IMR-90 (cell line): ENCODE measurements at regions not wholly inside any gene's neighbourhood (a gene's known extent, or its start where the extent isn't known, plus 50 kb on each side); places are given as distances from the start of the nearest gene placed in this dataset.

Experiments used
- ATAC-seq: fragments of 200-7000 bp; cut with Tn5 transposase; 2 replicates; pipeline ENCODE4 v1.9.1; 2020; ENCODE audit warnings: low read depth, mild to moderate bottlenecking, moderate library complexity
- BruUV-seq: library from RNA; stranded (reverse); fragments of 400-500 nt; replicated peaks from 2 replicates; lab custom pipeline; 2021; lab: Mats Ljungman, UMichigan
- CTCF ChIA-PET: fragments of 300-600 bp; formaldehyde crosslinking; extraction: SDS; loops from one replicate; lab custom pipeline; 2021; ENCODE audit warnings: antibody characterized with exemption; lab: Yijun Ruan, JAX
- POLR2A ChIA-PET: fragments of 300-600 bp; sonication (Branson Sonifier 250); formaldehyde crosslinking; loops from one replicate; lab custom pipeline; 2022; ENCODE audit warnings: antibody characterized with exemption; ENCODE audit not compliant: unreplicated experiment; lab: Charles Lee
- DNase-seq: peaks from one replicate; pipeline ENCODE4 v3.0.0; 2013
- H2AFZ ChIP-seq: replicated peaks from 2 replicates; pipeline ENCODE3; 2013; ENCODE audit warnings: low read length, mild to moderate bottlenecking; ENCODE audit not compliant: poor library complexity
- H2AK5ac ChIP-seq: 2 replicates; pipeline ENCODE4 v1.6.1; 2013; ENCODE audit warnings: low read depth, low read length, inconsistent platforms
- H2AK9ac ChIP-seq: replicated peaks from 2 replicates; pipeline ENCODE3; 2013; ENCODE audit warnings: mild to moderate bottlenecking, low read depth, low read length, moderate library complexity; ENCODE audit not compliant: poor library complexity
- H2BK120ac ChIP-seq: 2 replicates; pipeline ENCODE4 v1.6.1; 2013; ENCODE audit warnings: low read depth, low read length, inconsistent platforms
- H2BK15ac ChIP-seq: 3 replicates; pipeline ENCODE4 v1.6.1; 2013; ENCODE audit warnings: low read depth, low read length, inconsistent platforms
- H2BK20ac ChIP-seq: 2 replicates; pipeline ENCODE4 v1.6.1; 2013; ENCODE audit warnings: low read depth, mild to moderate bottlenecking, inconsistent platforms, low read length, moderate library complexity
- H2BK5ac ChIP-seq: 2 replicates; pipeline ENCODE4 v1.6.1; 2013; ENCODE audit warnings: mild to moderate bottlenecking, low read depth, low read length, inconsistent platforms; ENCODE audit not compliant: poor library complexity, severe bottlenecking
- H3K14ac ChIP-seq: replicated peaks from 2 replicates; pipeline ENCODE4 v1.6.1; 2013; ENCODE audit warnings: low read depth, low read length, inconsistent platforms
- H3K18ac ChIP-seq: 2 replicates; pipeline ENCODE4 v1.6.1; 2013; ENCODE audit warnings: low read depth, low read length, control low read depth
- H3K23ac ChIP-seq: 2 replicates; pipeline ENCODE4 v1.6.1; 2013; ENCODE audit warnings: low read depth, low read length, inconsistent platforms
- H3K27ac ChIP-seq: 2 replicates; pipeline ENCODE4 v1.5.1; 2013; ENCODE audit warnings: mild to moderate bottlenecking, control low read depth, low read length; ENCODE audit not compliant: insufficient read depth
- H3K27me3 ChIP-seq: 2 replicates; pipeline ENCODE4 v1.6.1; 2013; ENCODE audit warnings: low read length; ENCODE audit not compliant: control insufficient read depth, insufficient read depth
- H3K36me3 ChIP-seq: 2 replicates; pipeline ENCODE4 v1.6.1; 2013; ENCODE audit warnings: low read length, mixed read lengths; ENCODE audit not compliant: control insufficient read depth, insufficient read depth
- H3K4ac ChIP-seq: 2 replicates; pipeline ENCODE4 v1.6.1; 2013; ENCODE audit warnings: low read depth, low read length, inconsistent platforms
- H3K4me1 ChIP-seq: 2 replicates; pipeline ENCODE4 v1.6.1; 2013; ENCODE audit warnings: low read length, mixed read lengths; ENCODE audit not compliant: control insufficient read depth, insufficient read depth
- H3K4me2 ChIP-seq: 2 replicates; pipeline ENCODE4 v1.6.1; 2013; ENCODE audit warnings: low read depth, mild to moderate bottlenecking, control low read depth, low read length, moderate library complexity
- H3K4me3 ChIP-seq: 2 replicates; pipeline ENCODE4 v1.5.1; 2013; ENCODE audit warnings: low read depth, mild to moderate bottlenecking, control low read depth, low read length, moderate library complexity; ENCODE audit not compliant: insufficient read depth
- H3K56ac ChIP-seq: 2 replicates; pipeline ENCODE4 v1.6.1; 2013; ENCODE audit warnings: low read length, inconsistent platforms; ENCODE audit not compliant: insufficient read depth; ENCODE audit errors: extremely low read depth
- H3K79me1 ChIP-seq, 2 experiments: 2 replicates each; pipeline ENCODE4 v1.6.1; 2013; ENCODE audit warnings: low read length in 2 of 2, inconsistent platforms in 1 of 2, low read depth in 1 of 2
- H3K9ac ChIP-seq: 2 replicates; pipeline ENCODE4 v1.6.1; 2013; ENCODE audit warnings: low read depth, low read length, control low read depth
- H3K9me1 ChIP-seq: 2 replicates; pipeline ENCODE4 v1.6.1; 2013; ENCODE audit warnings: low read length, inconsistent platforms; ENCODE audit not compliant: insufficient read depth
- H3K9me3 ChIP-seq: 2 replicates; pipeline ENCODE4 v1.6.1; 2013; ENCODE audit warnings: low read length; ENCODE audit not compliant: control insufficient read depth, insufficient read depth
- H4K20me1 ChIP-seq: 2 replicates; pipeline ENCODE4 v1.6.1; 2013; ENCODE audit warnings: low read length, inconsistent platforms; ENCODE audit not compliant: insufficient read depth
- H4K5ac ChIP-seq: 2 replicates; pipeline ENCODE4 v1.6.1; 2013; ENCODE audit warnings: mild to moderate bottlenecking, low read depth, low read length, control low read depth
- H4K8ac ChIP-seq, 2 experiments: 2 replicates each; pipeline ENCODE4 v1.6.1; 2013; ENCODE audit warnings: low read depth in 2 of 2, low read length in 2 of 2, control low read depth in 1 of 2, inconsistent platforms in 1 of 2
- H4K91ac ChIP-seq: 2 replicates; pipeline ENCODE4 v1.6.1; 2013; ENCODE audit warnings: low read depth, low read length, inconsistent platforms; ENCODE audit not compliant: insufficient read depth
- CEBPB ChIP-seq: IDR thresholded peaks from 2 replicates; pipeline ENCODE4 v1.6.1; 2012; ENCODE audit warnings: low read depth, low read length, improper control_type of control experiment
- CHD1 ChIP-seq: IDR thresholded peaks from 2 replicates; pipeline ENCODE4 v1.6.1; 2012; ENCODE audit warnings: low read depth, low read length, improper control_type of control experiment
- MAFK ChIP-seq: IDR thresholded peaks from 2 replicates; pipeline ENCODE4 v1.6.1; 2012; ENCODE audit warnings: low read depth, low read length, improper control_type of control experiment
- MAZ ChIP-seq: IDR thresholded peaks from 2 replicates; pipeline ENCODE4 v1.6.1; 2012; ENCODE audit warnings: low read depth, mild to moderate bottlenecking, low read length, improper control_type of control experiment, moderate library complexity, borderline replicate concordance
- SMC3 ChIP-seq: fragments of 150-350 bp; IDR thresholded peaks from 2 replicates; pipeline ENCODE4 v1.6.1; 2016; ENCODE audit warnings: low read depth, mild to moderate bottlenecking, antibody characterized with exemption, low read length, moderate library complexity
- USF2 ChIP-seq: fragments of 150-350 bp; IDR thresholded peaks from 2 replicates; pipeline ENCODE4 v1.6.1; 2017; ENCODE audit warnings: mild to moderate bottlenecking, antibody characterized with exemption, low read length, low read depth
- WGBS, 2 experiments: methylation state at CpG; one replicate each; pipeline versions ENCODE4 v1.1.5 to v1.1.7; 2013; ENCODE audit warnings: missing lambda C conversion rate in 2 of 2; ENCODE audit not compliant: insufficient read length in 1 of 2; ENCODE audit errors: extremely low coverage in 2 of 2; 5-methylcytosine and 5-hydroxymethylcytosine counted together
- dilution Hi-C: fragments of 300-500 bp; cut with HindIII; formaldehyde crosslinking; loops from one replicate; pipeline ENCODE4 v1.14.3; 2018; ENCODE audit warnings: low sequenced_read_pairs; ENCODE audit not compliant: unreplicated experiment
- in situ Hi-C: fragments of 300-500 bp; cut with MboI; formaldehyde crosslinking; loops from 3 replicates; pipeline ENCODE4 v1.14.3; 2019; ENCODE audit warnings: low sequenced_read_pairs, inconsistent platforms, mixed read lengths
- intact Hi-C: fragments of 100-400 bp; cut with micrococcal nuclease; formaldehyde crosslinking; loops from 2 replicates; pipeline ENCODE4 v1.10.0; 2022
- TF ChIP-seq, protein P1 (sequence below): fragments of 150-350 bp; IDR thresholded peaks from 2 replicates; pipeline ENCODE4 v1.6.1; 2016; ENCODE audit warnings: low read depth, mild to moderate bottlenecking, low read length, moderate library complexity, borderline replicate concordance

DNA sequence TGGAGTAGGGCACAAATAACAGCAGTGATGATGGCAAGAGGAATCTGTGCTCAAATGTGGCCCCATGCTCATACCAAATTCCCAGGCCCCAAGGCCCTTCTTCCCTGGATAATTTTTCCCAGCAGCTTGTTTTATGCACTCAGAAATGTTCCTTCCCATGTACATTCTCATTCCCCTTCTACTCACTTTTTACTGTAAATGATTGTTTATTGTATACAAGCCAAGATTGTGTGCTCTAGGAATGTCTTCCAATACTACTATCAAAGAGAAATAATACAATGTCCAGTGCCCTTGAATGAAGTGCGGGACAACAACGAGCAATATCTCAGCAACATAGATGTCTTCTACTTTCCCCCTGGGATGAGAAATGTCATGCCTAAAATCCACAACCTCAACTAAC, 201.6 kb downstream of the ICOS start:
- Histone ChIP-seq H3K4me1 (no peaks in the 10 kb centered on the region), H4K8ac (no peak overlapping the region), H3K18ac (no peak overlapping the region), H2BK20ac (no peak overlapping the region), H3K27ac (no peak overlapping the region), H2BK15ac (no peak overlapping the region), H3K9ac (no peak overlapping the region), H3K23ac (no peak overlapping the region), H3K56ac (no peak overlapping the region), H3K27me3 (peaks cover 22% of the 10 kb centered on the region), H2BK120ac (no peak overlapping the region), H4K91ac (no peak overlapping the region), H3K4me2 (no peak overlapping the region), H2AK5ac (no peak overlapping the region), H3K4me3 (no peak overlapping the region), H3K9me3 (no peaks in the 10 kb centered on the region), H3K4ac (no peak overlapping the region), H3K36me3 (no peaks in the 10 kb centered on the region), H2AK9ac (no peak overlapping the region), H2AFZ (no peak overlapping the region), H4K20me1 (no peaks in the 10 kb centered on the region), H3K79me1 (no peaks in the 10 kb centered on the region), H4K5ac (no peak overlapping the region), H3K14ac (no peak overlapping the region), H3K9me1 (no peaks in the 10 kb centered on the region), H2BK5ac (no peak overlapping the region)
- DNase-seq: no peak
- intact Hi-C loops (no loop called here), dilution Hi-C loops (no loop called here), in situ Hi-C loops (no loop called here)
- no CpG with 5 or more reads among the region's 2 CpGs for WGBS, 2 experiments
- TF ChIP-seq MAZ (no peak), CHD1 (no peak), MAFK (no peak), USF2 (no peak), CEBPB (no peak), SMC3 (no peak)
- TF ChIP-seq, protein P1, sequence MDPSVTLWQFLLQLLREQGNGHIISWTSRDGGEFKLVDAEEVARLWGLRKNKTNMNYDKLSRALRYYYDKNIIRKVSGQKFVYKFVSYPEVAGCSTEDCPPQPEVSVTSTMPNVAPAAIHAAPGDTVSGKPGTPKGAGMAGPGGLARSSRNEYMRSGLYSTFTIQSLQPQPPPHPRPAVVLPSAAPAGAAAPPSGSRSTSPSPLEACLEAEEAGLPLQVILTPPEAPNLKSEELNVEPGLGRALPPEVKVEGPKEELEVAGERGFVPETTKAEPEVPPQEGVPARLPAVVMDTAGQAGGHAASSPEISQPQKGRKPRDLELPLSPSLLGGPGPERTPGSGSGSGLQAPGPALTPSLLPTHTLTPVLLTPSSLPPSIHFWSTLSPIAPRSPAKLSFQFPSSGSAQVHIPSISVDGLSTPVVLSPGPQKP: no peak
- ATAC-seq: no peak
- ChIA-PET POLR2A (no interaction called here), CTCF (no interaction called here)
- no TSS peak for BruUV-seq
